GM18868 (cell line): ENCODE measurements at regions not wholly inside any gene's neighbourhood (a gene's known extent, or its start where the extent isn't known, plus 50 kb on each side); places are given as distances from the start of the nearest gene placed in this dataset.

ENCODE experiments used
- ATAC-seq: cut with Tn5 transposase; IDR thresholded peaks from one replicate; pipeline ENCODE4 v1.9.1; 2021; ENCODE audit warnings: mild to moderate bottlenecking, moderate library complexity; ENCODE audit not compliant: unreplicated experiment

- ATAC-seq: no peak
Observed at GRCh38 chr4:100852326-100852725, 334.5 kb upstream of the EMCN start.

- ATAC-seq: no peak
Observed at GRCh38 chr4:100849319-100849718, 331.5 kb upstream of the EMCN start.

DNA sequence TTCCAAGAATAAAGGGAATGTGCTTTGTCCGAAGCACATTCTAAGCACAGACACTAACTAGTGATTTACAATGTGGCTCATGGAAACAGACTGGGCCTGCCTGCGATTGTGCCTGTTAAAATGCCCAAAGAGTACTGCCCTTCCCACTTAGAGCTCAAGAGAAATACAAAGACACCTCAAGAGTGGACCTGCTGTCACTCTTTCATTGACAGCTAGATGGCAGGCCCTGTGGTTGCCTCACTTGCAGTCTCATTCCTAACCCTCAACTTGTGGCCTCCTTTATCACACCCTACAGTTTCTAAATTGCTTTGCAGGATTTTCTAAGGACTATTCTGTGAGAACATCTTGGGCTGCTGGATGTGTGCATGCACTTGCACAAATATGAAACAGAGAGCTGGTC is 331.0 kb upstream of the EMCN start:
- peak; percentile 96 for ATAC-seq

- peak; percentile 56 for ATAC-seq
Observed at GRCh38 chr4:100843910-100844309, 326.1 kb upstream of the EMCN start.

- ATAC-seq: no peak
Observed at GRCh38 chr4:100842856-100843255, 325.0 kb upstream of the EMCN start.

DNA sequence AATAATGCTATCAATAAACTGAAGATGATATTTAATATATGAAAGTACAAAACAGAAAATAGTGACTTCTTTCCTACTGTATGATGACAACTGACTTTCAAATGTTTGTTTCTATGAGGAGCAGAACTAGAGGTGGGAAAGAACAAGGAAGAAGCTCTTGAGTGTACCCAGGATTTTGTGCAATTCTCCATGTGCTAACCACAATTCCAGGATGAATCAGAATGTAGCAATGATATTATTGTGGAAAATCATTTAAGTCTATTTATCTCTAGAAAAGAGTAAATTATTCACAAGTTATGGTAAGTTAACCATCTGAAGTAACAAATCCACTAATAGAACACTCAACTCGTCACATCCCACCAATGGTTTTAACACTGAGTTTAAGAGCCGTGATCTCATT is 324.1 kb upstream of the EMCN start:
- no peak for ATAC-seq

DNA sequence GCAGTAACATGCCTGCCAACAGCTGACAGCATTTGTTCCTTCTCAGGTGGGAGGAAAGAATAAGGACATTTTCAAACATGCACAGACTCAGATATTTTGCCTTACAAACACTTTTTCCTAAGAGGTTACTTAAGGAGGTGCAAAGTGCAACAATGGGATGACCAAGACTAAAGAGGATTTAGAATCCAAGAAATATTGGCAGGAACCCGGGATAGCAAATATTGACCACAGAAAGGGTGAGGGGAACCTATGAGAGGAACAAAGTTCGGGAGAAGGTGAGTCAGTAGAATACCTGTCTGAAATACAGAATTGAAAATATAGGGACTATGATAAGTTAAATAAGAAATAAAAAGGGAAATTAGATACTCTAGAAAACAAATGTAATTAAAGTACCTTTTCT is 321.9 kb upstream of the EMCN start:
- ATAC-seq: no peak

DNA sequence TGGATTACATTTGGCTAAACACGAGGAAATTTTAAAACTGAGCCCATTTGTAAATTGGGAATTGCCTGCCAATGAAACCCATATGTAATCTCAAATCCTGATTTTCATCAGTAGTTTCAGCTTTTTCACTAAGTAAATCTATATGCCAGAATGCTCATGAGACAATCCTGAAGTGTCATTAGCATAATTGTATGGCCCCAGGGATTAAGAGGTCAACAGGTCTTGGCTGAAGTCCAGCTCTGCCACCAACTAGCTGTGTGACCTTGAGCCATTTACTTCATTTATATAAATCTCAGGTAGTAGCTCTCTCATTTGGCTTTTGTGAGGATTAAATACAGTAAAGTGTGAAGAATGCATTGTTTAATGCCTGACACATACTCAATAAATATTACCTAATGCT is 320.5 kb upstream of the EMCN start:
- ATAC-seq: no peak

DNA sequence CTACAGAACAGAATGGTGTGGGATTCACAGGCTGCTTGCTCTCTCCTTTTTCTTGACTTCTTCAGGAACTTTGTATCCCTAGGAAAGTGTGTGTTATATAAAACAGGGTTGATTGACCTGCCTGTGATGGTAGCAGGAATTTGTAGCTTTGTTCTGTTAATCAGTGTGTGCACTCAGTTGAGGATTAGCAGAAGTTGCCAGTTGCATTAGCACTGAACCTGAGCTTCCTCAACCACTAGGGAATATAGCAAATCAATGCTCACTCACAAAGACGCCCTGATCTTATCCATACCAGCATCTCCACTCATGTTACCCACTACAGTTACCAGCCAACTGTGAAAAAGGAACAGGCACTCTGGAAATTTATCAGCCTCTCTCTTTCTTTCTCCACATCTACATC is 319.1 kb upstream of the EMCN start:
- no peak for ATAC-seq

DNA sequence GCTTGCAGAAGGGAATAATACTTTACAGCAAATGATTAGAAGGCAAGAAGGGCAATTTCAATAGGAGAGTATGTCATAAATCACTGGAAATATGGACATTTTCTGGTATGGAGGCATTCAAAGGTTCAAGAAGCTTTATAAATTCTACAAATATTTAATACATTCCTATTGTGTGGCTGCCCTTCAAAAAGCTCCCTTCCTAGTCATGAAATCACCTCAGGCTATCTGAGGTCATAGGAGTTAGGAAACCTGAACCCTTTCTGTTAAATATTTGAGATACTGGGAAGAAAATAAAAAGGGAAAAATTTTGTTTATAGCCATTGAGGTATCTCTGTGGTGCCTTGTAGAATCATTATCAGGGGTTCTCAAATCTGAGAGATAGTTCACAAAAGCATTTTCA is 316.8 kb upstream of the EMCN start:
- ATAC-seq: no peak

DNA sequence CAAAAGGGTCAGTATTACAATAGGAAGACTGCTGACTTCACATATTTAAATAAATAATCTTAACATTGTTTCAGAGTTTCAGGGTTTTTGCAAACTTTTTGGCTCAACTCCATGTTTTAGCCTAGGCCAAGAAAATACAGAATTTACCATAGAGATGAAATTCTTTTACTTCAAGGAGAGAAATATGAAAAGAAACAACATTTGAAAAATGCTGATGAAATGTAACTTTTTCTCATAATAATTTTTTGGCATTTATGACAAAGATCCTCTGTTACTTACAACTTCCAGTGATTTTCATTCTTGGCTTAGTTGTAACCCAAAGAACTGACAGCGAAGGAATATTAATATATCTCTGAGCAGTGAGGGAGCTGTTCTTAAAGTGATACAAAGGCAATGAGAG is 316.1 kb upstream of the EMCN start:
- ATAC-seq: no peak

DNA sequence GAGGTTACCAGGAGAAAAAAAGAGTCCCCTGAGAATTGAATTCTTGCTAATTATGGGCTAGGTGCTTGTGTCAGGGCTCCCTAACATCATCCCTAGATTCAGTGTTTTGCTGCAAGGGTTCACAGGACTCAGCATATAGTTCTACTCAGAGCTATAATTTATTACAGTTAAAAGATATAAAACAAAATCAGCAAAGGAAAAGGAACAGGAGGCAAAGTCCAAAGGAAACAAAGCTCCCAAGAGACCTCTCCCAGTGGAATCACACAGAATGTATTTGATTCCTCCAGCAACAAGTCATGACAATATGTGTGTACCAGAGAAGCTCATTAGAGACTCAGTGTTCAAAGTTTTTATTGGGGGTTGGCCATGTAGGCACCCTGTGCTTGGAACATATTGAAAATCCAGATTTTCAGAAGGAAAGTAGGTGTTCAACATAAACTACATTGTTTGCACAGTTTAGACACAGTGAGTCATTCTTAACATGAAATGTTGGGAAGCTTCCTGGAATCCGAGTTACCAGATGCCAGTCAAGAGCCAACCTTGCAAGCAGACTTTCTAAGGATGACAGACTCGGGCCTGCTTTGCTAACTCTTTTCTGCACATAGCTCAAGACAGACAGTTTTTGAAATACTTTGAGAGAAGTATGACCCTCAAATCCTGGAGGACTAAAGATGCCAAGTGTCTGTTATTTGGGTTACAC is 311.3 kb upstream of the EMCN start:
- ATAC-seq: no peak

DNA sequence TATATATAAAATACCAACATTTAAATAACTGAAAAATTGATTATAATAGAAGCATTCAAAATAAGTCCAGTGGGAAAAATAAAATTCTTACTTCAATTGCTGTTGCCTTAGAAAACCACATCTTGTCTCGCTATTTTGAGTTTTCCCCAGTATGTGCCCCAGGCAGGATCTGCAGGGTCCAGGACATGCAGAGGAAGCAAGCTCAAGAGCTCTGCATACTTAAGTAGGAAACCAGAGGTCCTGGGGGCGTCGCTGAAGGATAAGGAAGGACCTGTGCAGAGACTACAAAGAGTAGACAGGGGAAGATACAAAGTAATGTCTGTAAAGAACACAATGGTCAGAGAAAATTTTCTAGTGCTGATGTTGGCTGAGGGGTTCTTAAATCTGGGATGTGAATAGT is 310.5 kb upstream of the EMCN start:
- no peak for ATAC-seq

- ATAC-seq: no peak
Observed at GRCh38 chr4:100827756-100828155, 309.9 kb upstream of the EMCN start.

DNA sequence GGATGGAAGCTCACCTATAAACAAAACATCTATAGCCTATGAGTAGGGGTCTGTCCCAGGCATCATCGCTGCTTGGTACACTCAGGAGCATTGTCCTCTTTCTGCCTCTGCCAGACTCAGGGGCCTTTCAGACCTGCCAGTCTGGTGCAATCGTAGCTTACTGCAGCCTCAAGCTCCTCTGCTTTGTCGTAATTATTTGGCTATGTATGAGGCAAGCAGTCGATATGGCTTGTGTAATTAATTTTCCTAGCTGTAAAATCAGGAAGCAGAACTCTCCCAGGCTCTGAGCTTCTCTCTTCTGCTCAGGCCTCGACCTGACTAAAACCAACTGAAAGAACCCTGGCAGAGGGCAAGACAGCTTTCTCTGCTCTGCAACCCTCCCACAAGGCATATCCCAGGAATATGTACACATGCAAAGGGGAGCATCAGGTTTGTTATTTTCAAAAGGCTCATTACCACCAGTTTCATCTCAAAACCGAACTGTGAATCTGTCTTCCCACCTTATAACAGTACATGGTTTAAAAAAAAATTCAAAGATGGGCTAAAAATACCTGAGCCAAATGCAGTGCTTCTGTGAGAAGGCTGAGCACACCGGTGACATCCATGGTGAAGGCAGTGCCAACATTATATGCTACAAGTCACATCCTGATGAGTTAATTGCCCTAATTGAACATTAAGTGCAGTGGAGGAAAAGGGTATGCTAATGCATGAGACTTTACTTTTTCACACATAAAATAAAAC is 309.2 kb upstream of the EMCN start:
- ATAC-seq: no peak

- peak; percentile 17 for ATAC-seq
Observed at GRCh38 chr4:100826067-100826466, 308.2 kb upstream of the EMCN start.

DNA sequence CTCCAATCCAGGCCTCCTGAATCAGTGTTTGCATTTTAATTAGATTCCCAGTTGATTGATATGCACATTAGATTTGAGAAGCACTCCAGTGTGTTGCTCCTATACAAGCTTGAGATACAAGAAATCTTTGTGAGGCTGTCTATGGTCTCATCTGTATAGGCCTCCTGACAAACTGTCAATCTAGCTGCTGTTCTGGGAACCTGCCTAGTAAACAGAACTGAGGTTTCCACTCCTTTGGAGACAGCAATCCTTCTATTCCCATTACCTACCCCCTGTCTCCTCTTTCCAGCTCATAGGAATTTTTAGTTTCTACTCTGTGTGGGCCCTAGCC is 306.1 kb upstream of the EMCN start:
- ATAC-seq: peak; percentile 1

DNA sequence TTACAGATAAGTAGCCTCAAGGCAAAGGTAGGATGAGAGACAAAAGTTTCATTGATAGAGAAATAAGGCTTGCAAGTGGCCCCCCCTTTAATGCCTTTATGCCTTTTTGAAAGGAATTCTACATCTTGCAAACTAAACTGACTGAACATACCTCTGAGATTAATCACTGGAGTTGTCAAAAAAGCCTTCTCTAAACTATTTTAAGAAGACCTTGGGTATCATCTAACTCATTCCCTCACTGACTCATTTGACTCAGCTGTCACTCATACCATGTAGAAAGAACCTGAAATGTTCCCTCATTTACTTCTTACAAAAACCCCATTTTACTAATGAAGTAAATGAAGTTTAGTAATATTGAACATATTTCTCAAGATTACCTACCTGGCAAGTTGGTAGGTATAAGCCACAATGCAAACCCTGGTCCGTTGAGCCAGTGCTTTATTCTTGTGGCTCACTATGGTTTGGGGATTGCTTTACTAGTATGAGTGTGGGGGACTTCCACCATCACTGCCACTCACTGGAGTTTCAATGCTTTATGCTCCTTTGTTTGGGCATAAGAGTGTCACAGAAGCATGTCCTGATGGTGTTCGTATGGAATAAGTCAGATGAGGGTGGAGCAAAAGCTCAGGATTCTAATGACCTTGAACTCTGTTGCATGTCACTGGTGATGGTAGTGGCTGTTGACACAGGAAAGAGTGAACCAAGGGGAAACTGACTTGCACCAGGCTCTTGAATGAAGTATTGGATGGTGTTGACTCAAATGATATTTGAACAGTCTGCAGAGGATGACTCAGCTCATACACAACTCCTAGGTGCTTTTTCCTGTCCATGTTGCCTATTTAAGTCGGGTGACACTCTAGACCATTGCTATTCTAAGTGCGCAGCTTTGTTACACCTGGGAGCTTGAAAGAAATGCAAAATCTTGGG is 305.5 kb upstream of the EMCN start:
- ATAC-seq: peak; percentile 83

GRCh38 chr4:100820249-100820648 is 302.4 kb upstream of the EMCN start:
- ATAC-seq: no peak

DNA sequence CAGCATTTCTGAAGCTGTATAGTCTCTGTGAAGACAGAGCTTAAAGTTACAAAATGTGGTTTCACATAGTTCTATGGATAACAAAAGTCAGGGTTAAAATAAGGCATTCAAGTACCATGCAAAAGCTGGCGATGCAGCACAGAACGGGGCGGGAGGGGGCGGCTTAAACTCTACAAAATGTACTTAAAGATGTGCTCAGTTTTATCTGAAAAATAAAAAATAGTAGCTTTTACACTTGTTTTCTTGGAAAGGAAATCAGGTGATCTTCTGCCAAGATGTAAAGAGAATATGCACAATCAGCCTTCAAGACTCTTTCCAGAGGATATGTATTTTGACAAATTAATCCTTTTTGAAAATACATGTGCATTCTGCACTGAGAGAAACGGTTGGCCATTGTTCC is 301.7 kb upstream of the EMCN start:
- ATAC-seq: no peak

DNA sequence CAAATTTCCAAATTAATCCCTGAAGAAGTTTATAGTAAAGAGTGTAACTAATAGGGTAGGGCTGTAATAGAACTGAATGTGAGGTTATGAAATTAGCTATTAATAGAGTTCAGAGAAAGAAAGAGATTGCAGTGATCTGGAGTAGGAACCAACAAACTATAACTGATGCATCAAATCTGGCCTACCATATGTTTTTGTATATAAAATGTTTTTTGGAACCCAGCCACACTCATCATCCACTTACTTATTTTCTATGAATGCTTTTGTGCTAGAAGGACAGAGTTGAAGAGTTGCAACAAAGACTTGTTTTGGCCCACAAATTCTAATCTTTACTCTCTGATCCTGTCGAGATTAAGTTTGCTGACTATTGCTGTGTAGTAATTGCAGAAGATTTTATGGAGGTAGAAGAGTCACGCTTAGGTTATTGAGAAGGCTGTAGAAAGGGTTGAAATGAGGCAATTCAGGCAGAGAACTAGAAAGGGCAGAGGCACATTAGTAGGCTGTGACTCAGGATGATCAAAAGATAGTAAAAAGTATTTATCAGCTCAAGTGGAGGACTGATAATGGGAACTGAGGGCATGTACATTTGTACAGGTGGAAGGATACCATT is 298.7 kb upstream of the EMCN start:
- no peak for ATAC-seq
